ENCODE measurements at regions not wholly inside any gene's neighbourhood (a gene's known extent, or its start where the extent isn't known, plus 50 kb on each side); places are given as distances from the start of the nearest gene placed in this dataset.

DNA sequence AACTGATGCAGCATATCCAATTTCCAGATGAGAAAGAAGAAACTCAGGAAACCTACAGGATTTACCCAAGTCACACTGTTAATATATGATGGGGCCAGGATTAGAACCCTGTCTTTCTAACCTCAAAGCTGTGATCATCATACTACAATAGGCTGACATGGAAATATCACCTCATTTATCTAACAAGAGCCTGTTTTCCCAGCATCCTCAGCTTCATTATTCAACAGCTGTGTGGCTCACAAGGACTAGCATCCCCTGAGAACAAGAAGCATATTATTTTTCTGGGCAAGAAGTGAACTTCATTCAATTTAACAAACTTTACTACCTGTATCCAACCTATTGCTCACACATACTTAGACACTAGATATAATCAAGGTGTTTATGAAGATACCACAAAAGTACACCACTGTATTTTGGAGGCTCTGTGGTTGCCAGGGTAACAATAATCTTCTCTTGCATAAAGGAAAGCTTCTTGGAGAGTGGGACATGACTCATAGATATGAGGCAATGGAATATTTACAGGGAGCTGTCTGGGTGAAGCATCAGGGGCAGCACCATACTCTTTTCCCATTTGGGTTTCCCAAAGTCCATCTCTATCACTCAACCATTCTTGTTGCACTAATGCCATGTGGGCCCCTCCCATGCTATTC lies 218.2 kb downstream of the RAD51AP2 start:
- no peak for DNase-seq
- intact Hi-C loops (cut with DNase I) = loop anchor here in 1 of 2 donors (10.0 kb wide), 2 partner anchors 155 to 525 kb away; no protein-coding TSS in a partner anchor
- no peaks in the 10 kb centered on the region for H3K4me1 ChIP-seq
- no peak for ATAC-seq
- TF ChIP-seq, protein P1, sequence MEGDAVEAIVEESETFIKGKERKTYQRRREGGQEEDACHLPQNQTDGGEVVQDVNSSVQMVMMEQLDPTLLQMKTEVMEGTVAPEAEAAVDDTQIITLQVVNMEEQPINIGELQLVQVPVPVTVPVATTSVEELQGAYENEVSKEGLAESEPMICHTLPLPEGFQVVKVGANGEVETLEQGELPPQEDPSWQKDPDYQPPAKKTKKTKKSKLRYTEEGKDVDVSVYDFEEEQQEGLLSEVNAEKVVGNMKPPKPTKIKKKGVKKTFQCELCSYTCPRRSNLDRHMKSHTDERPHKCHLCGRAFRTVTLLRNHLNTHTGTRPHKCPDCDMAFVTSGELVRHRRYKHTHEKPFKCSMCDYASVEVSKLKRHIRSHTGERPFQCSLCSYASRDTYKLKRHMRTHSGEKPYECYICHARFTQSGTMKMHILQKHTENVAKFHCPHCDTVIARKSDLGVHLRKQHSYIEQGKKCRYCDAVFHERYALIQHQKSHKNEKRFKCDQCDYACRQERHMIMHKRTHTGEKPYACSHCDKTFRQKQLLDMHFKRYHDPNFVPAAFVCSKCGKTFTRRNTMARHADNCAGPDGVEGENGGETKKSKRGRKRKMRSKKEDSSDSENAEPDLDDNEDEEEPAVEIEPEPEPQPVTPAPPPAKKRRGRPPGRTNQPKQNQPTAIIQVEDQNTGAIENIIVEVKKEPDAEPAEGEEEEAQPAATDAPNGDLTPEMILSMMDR (IDR thresholded peaks at IDR 0.05) = no peak
- H3K9me3 ChIP-seq = no peaks in the 10 kb centered on the region
- no peak overlapping the region for H3K27ac ChIP-seq
- no peaks in the 10 kb centered on the region for H3K27me3 ChIP-seq
- no peak overlapping the region for H3K4me3 ChIP-seq
- no peaks in the 10 kb centered on the region for H3K36me3 ChIP-seq

DNA sequence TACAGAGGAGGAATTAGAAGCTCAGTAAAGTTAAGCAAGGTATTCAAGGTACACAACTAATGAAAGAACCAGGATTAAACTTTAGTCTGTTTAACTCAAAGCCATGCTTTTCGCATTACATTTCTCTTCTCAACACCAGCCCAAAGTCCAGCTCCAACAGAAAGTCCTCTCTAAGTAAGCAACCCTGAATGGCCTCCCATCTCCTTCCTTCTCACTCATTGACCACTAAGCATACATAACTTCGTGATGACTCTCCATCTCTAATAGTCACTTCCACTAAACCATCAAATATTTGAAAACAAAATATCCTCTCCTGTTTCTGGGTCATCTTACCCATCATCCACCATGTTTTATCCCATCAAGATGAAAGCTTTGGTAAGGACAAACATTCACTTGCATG lies 219.8 kb downstream of the RAD51AP2 start:
- intact Hi-C loops (cut with DNase I) = no loop called here
- Histone ChIP-seq H3K27ac (no peak overlapping the region), H3K36me3 (no peaks in the 10 kb centered on the region), H3K27me3 (no peaks in the 10 kb centered on the region), H3K4me3 (no peak overlapping the region), H3K9me3 (no peaks in the 10 kb centered on the region), H3K4me1 (no peaks in the 10 kb centered on the region)
- ATAC-seq = no peak
- TF ChIP-seq, protein P1 (IDR thresholded peaks at IDR 0.05) = no peak
- no peak for DNase-seq

DNA sequence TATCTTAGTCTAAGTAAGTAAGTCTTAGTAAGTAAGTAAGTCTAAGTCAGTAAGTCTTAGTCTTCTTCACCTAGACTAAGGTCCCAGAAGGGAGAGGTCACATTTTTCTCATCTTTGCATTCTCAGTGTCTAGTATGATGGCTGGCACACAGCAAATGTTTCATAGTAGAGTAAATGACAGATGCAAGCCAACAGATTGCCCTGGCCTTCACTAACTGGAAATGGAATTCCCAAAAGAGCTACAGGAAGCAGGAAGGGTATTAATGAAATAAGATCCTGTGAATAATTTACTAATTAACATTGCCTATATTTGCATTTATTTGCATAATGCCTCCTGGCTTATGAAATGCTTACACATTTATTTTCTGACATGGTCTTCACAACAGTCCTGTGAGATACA lies 221.6 kb downstream of the RAD51AP2 start:
- ATAC-seq (no peak), DNase-seq (no peak)
- Histone ChIP-seq H3K27me3 (no peaks in the 10 kb centered on the region), H3K4me3 (no peak overlapping the region), H3K36me3 (no peaks in the 10 kb centered on the region), H3K4me1 (no peaks in the 10 kb centered on the region), H3K9me3 (no peaks in the 10 kb centered on the region), H3K27ac (no peak overlapping the region)
- intact Hi-C loops (cut with DNase I) = no loop called here
- TF ChIP-seq, protein P1 (IDR thresholded peaks at IDR 0.05) = no peak

DNA sequence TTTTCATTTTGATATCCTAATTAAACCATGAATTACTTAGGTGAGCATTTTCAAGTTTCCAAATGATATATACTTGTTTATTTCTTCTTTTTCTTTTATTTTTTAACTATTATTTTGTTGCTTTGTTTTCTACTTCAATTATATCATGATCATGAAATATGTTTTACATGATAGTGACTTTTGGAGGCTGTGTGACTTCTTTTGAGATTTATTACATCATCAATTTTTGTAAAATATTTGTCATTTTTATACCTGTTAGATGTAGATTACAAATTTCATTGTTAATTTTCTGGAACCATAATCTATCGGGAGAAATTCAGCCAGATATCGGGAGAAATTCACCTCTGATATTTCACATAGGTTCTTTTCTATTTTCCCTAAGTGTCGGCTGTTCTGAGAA lies 228.6 kb downstream of the RAD51AP2 start:
- ATAC-seq (no peak), DNase-seq (no peak)
- intact Hi-C loops (cut with DNase I) = no loop called here
- no peaks in the 10 kb centered on the region for H3K9me3 ChIP-seq
- H3K27ac ChIP-seq = no peak overlapping the region
- no peaks in the 10 kb centered on the region for H3K36me3 ChIP-seq
- no peaks in the 10 kb centered on the region for H3K27me3 ChIP-seq
- no peaks in the 10 kb centered on the region for H3K4me1 ChIP-seq
- no peak overlapping the region for H3K4me3 ChIP-seq
- TF ChIP-seq, protein P1 (IDR thresholded peaks at IDR 0.05) = no peak

DNA sequence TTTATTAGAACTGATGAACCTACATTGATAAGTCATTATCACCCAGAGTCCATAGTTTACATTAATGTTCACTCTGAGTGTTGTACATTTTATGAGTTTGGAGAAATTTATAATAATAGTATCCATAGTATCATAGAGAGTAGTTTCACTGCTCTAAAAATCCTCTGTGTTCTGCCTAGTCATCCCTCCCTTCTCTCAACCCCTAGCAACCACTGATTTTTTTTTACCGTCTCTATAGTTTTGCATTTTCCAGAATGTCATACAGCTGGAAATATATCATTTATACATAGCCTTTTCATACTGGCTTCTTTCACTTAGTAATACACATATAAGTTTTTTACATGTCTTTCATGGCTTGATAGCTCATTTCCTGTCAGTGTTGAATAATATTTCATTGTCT lies 231.1 kb downstream of the RAD51AP2 start:
- no peaks in the 10 kb centered on the region for H3K4me1 ChIP-seq
- no peaks in the 10 kb centered on the region for H3K36me3 ChIP-seq
- no peak overlapping the region for H3K27ac ChIP-seq
- intact Hi-C loops (cut with DNase I) = no loop called here
- ATAC-seq (no peak), DNase-seq (no peak)
- TF ChIP-seq, protein P1 (IDR thresholded peaks at IDR 0.05) = no peak
- H3K9me3 ChIP-seq = no peaks in the 10 kb centered on the region
- no peaks in the 10 kb centered on the region for H3K27me3 ChIP-seq
- no peak overlapping the region for H3K4me3 ChIP-seq

Data from left lung (tissue), 4 donors.